ENCODE measurements at regions not wholly inside any gene's neighbourhood (a gene's known extent, or its start where the extent isn't known, plus 50 kb on each side); places are given as distances from the start of the nearest gene placed in this dataset.

GRCh38 chr6:156707818-156708217 lies 69.4 kb upstream of the ARID1B start:
- TF ChIP-seq POLR2A (IDR thresholded peaks at IDR 0.05) (no peak), CTCF (IDR thresholded peaks at IDR 0.05) (no peak)
